ENCODE measurements at regions not wholly inside any gene's neighbourhood (a gene's known extent, or its start where the extent isn't known, plus 50 kb on each side); places are given as distances from the start of the nearest gene placed in this dataset.
"Not testable (repeated sequence)": the region's sequence is repeated elsewhere in the genome, so short reads cannot be mapped to it uniquely, and the experiment has no call there.

GRCh38 chr20:30911832-30912660 is 345.4 kb upstream of the DEFB115 start:
- not testable (repeated sequence) for TF ChIP-seq EZH2 (IDR thresholded peaks at IDR 0.05; ENCODE audit: insufficient read depth, poor library complexity, severe bottlenecking); EZH2phosphoT487 (IDR thresholded peaks at IDR 0.05; ENCODE audit: insufficient read depth, low read depth)
